ENCODE measurements at regions not wholly inside any gene's neighbourhood (a gene's known extent, or its start where the extent isn't known, plus 50 kb on each side); places are given as distances from the start of the nearest gene placed in this dataset.
"Not testable (repeated sequence)": the region's sequence is repeated elsewhere in the genome, so short reads cannot be mapped to it uniquely, and the experiment has no call there.

GRCh38 chr7:67856046-67856445 is 859.4 kb downstream of the TYW1 start:
- DNase-seq, result no peak

GRCh38 chr7:67857698-67858097 is 861.1 kb downstream of the TYW1 start:
- no peak for DNase-seq

- DNase-seq, result no peak
These were observed 862.3 kb downstream of the TYW1 start for GRCh38 chr7:67858931-67859330.

- DNase-seq, result no peak
These were observed 867.3 kb downstream of the TYW1 start for GRCh38 chr7:67863911-67864310.

GRCh38 chr7:67866054-67866453 is 869.4 kb downstream of the TYW1 start:
- DNase-seq, result no peak

GRCh38 chr7:67866812-67867211 is 870.2 kb downstream of the TYW1 start:
- no peak for DNase-seq

GRCh38 chr7:67870396-67870795 is 873.8 kb downstream of the TYW1 start:
- no peak for DNase-seq

GRCh38 chr7:67875558-67875957 is 878.9 kb downstream of the TYW1 start:
- DNase-seq, result no peak

- no peak for DNase-seq
These were observed 882.2 kb downstream of the TYW1 start for GRCh38 chr7:67878808-67879207.

- no peak for DNase-seq
These were observed 886.2 kb downstream of the TYW1 start for GRCh38 chr7:67882843-67883242.

GRCh38 chr7:67890316-67890715 is 893.7 kb downstream of the TYW1 start:
- DNase-seq, result no peak

- DNase-seq, result no peak
These were observed 898.1 kb downstream of the TYW1 start for GRCh38 chr7:67894746-67895145.

GRCh38 chr7:67896721-67897120 is 900.1 kb downstream of the TYW1 start:
- DNase-seq, result no peak

GRCh38 chr7:67900456-67900855 is 903.8 kb downstream of the TYW1 start:
- no peak for DNase-seq

GRCh38 chr7:67901808-67902480 is 905.3 kb downstream of the TYW1 start:
- no peak for DNase-seq

GRCh38 chr7:67907792-67908191 is 911.2 kb downstream of the TYW1 start:
- DNase-seq, result no peak

- DNase-seq, result no peak
These were observed 915.8 kb downstream of the TYW1 start for GRCh38 chr7:67912437-67912836.

GRCh38 chr7:67913604-67914003 is 917.0 kb downstream of the TYW1 start:
- DNase-seq, result no peak

- DNase-seq, result not testable (repeated sequence)
These were observed 919.5 kb downstream of the TYW1 start for GRCh38 chr7:67916111-67916510.

GRCh38 chr7:67916571-67917436 is 920.2 kb downstream of the TYW1 start:
- no peak for DNase-seq

- DNase-seq, result no peak
These were observed 920.8 kb downstream of the TYW1 start for GRCh38 chr7:67917437-67917755.

GRCh38 chr7:67918158-67918557 is 921.5 kb downstream of the TYW1 start:
- DNase-seq, result no peak

- no peak for DNase-seq
These were observed 926.7 kb downstream of the TYW1 start for GRCh38 chr7:67923286-67923685.

- no peak for DNase-seq
These were observed 931.5 kb downstream of the TYW1 start for GRCh38 chr7:67928141-67928540.

- DNase-seq, result not testable (repeated sequence)
These were observed 939.8 kb downstream of the TYW1 start for GRCh38 chr7:67936447-67936846.

All from cortex of kidney (tissue), 1 donor.